Mesothelial cell of epicardium (in vitro differentiated cells): ENCODE measurements at regions not wholly inside any gene's neighbourhood (a gene's known extent, or its start where the extent isn't known, plus 50 kb on each side); places are given as distances from the start of the nearest gene placed in this dataset.
A peak's percentile ranks its signal among the peaks of the same experiment; 100 is the strongest.

Experiments used
- DNase-seq, 2 experiments: peaks; one replicate each; pipeline ENCODE4 v3.0.0; 2021; ENCODE audit warnings: low spot score in 2 of 2; ENCODE audit not compliant: unreplicated experiment in 2 of 2
- H3K27ac Mint-ChIP-seq: 2 replicates; pipeline ENCODE4 v1.8.0; 2021; ENCODE audit warnings: mixed read lengths
- H3K27me3 Mint-ChIP-seq: 2 replicates; pipeline ENCODE4 v1.8.0; 2021; ENCODE audit warnings: low read depth, mixed read lengths
- H3K36me3 Mint-ChIP-seq: 2 replicates; pipeline ENCODE4 v1.8.0; 2021; ENCODE audit warnings: mixed read lengths
- H3K4me1 Mint-ChIP-seq: 2 replicates; pipeline ENCODE4 v1.8.0; 2021; ENCODE audit warnings: mixed read lengths
- H3K4me3 Mint-ChIP-seq: 2 replicates; pipeline ENCODE4 v1.8.0; 2021; ENCODE audit warnings: mild to moderate bottlenecking, moderate library complexity, mixed read lengths
- H3K9me3 Mint-ChIP-seq: 2 replicates; pipeline ENCODE4 v1.8.0; 2021; ENCODE audit warnings: mixed read lengths
- CTCF ChIP-seq: fragments of 200-600 bp; sonication (generic); IDR thresholded peaks from one replicate; pipeline ENCODE4 v1.5.0; 2021; ENCODE audit warnings: antibody characterized with exemption; ENCODE audit not compliant: unreplicated experiment

DNA sequence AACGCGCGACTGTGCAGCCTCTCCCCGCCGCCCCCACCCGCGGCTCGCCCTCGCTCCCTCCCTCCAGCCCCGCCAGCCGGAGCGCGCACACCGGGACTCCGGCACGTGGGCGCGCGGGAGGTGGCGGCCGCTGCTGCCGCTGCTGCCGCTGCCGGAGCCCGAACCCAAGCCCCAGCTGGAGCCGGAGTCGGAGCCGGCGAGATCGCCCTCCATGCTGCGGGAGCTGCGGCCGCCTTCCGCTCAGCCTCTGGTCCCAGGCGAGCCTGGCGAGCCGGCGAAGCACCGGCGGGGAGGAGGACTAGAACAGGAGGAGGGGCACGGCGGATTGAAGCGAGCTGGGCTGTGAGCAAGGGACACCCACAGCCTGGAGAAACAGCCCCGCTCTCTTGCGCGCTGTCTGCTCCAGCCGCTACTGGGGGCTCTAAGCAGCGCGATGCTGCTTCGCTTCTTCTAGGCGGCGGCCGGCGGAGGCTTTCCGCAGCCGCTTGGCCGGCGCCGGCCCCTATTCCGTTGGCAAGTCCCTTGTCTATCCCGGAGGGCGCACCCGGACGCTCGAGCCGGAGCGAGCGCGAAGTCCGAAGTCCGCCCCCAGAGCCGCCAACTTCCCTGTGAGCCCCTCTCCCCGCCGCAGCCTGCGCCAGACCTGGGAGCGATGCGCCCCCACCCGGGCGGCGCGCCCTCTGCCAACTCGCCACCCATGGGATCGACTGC, 598.7 kb upstream of the SGCD start:
- H3K27me3 Mint-ChIP-seq, result peaks cover 95% of the 10 kb centered on the region
- H3K36me3 Mint-ChIP-seq, result no peaks in the 10 kb centered on the region
- H3K4me1 Mint-ChIP-seq, result peaks cover 7% of the 10 kb centered on the region
- peak overlapping the region; percentile 55 for H3K4me3 Mint-ChIP-seq
- peak; percentile 52 to 79 for DNase-seq
- H3K27ac Mint-ChIP-seq, result no peak overlapping the region
- no peak for TF ChIP-seq CTCF
- no peaks in the 10 kb centered on the region for H3K9me3 Mint-ChIP-seq

- H3K36me3 Mint-ChIP-seq, result no peaks in the 10 kb centered on the region
- no peak for DNase-seq
- H3K4me3 Mint-ChIP-seq, result peak overlapping the region; percentile 22
Observed at GRCh38 chr5:155728857-155729683, 597.9 kb upstream of the SGCD start.

DNA sequence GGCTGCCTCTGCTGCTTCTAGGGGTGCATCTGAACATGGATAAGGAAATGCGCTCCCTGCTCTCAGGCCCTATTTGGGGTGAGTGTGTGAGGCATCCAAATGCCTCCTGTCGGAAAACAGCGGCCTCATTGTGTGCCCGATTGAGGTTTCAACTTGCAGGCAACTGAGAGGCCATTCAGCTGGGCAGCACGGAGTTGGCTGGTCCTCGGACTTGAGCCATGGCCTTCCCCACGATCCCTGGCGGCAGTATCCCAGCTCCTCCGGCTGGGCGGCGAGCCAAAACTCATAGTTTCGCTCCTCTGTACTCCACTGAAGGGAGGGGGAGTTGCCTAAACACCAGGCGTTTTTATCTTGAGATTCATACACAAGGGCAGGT, 597.3 kb upstream of the SGCD start:
- Mint-ChIP-seq H3K27ac (no peak overlapping the region), H3K4me1 (peaks cover 7% of the 10 kb centered on the region), H3K36me3 (no peaks in the 10 kb centered on the region), H3K4me3 (peak overlapping the region; percentile 10), H3K9me3 (no peaks in the 10 kb centered on the region), H3K27me3 (peaks cover 95% of the 10 kb centered on the region)
- DNase-seq, result peak in 1 of 2 experiments; percentile 43
- no peak for TF ChIP-seq CTCF

More at GRCh38 chr5:155728857-155729683, 597.9 kb upstream of the SGCD start:
- H3K9me3 Mint-ChIP-seq, result no peaks in the 10 kb centered on the region
- no peak for TF ChIP-seq CTCF
- peaks cover 7% of the 10 kb centered on the region for H3K4me1 Mint-ChIP-seq
- peaks cover 93% of the 10 kb centered on the region for H3K27me3 Mint-ChIP-seq
- H3K27ac Mint-ChIP-seq, result no peak overlapping the region

- Mint-ChIP-seq H3K27me3 (peaks cover 96% of the 10 kb centered on the region), H3K4me3 (no peak overlapping the region)
- TF ChIP-seq CTCF, result no peak
Observed at GRCh38 chr5:155732587-155733376, 594.2 kb upstream of the SGCD start.

DNA sequence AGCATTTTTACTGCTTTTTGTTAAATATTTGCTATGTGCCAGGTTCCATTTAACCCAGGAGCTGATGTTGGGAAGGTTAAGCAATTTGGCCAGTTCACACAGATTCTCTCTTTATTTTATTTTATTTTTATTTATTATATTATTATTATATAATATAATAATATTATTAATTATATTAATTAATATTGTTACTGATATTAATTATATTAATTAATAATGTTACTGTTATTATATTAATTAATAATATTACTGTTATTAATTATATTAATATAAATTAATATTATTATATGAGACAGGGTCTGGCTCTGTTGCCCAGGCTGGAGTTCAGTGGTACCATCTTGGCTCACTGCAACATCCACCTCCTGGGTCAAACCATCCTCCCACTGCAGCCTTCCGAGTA, 593.0 kb upstream of the SGCD start:
- DNase-seq, result no peak
- Mint-ChIP-seq H3K27ac (no peak overlapping the region), H3K4me3 (no peak overlapping the region), H3K27me3 (peaks cover 90% of the 10 kb centered on the region), H3K4me1 (peaks cover 7% of the 10 kb centered on the region), H3K36me3 (no peaks in the 10 kb centered on the region), H3K9me3 (no peaks in the 10 kb centered on the region)
- TF ChIP-seq CTCF, result no peak

More at GRCh38 chr5:155732587-155733376, 594.2 kb upstream of the SGCD start:
- Mint-ChIP-seq H3K4me1 (peaks cover 7% of the 10 kb centered on the region), H3K27ac (no peak overlapping the region), H3K9me3 (no peaks in the 10 kb centered on the region), H3K36me3 (no peaks in the 10 kb centered on the region)
- DNase-seq, result no peak
